Suprapubic skin (tissue), 4 donors: ENCODE measurements at regions not wholly inside any gene's neighbourhood (a gene's known extent, or its start where the extent isn't known, plus 50 kb on each side); places are given as distances from the start of the nearest gene placed in this dataset.

Experiments used
- EP300 ChIP-seq: sonication (generic); formaldehyde crosslinking; IDR thresholded peaks from one replicate; pipeline ENCODE4 v1.6.1; 2017; ENCODE audit warnings: antibody characterized with exemption
- POLR2A ChIP-seq, 2 donors: fragments of 450-650 bp; IDR thresholded peaks; one replicate each; pipeline ENCODE4 v1.6.1; 2017; ENCODE audit warnings: antibody characterized with exemption in 2 of 2, mild to moderate bottlenecking in 2 of 2, moderate library complexity in 2 of 2
- POLR2AphosphoS5 ChIP-seq, 3 donors: sonication (generic); formaldehyde crosslinking; IDR thresholded peaks; one replicate each; pipeline ENCODE4 v1.6.1; 2017; ENCODE audit warnings: antibody characterized with exemption in 3 of 3
- TF ChIP-seq, protein P1 (sequence below), 2 donors: fragments of 200-600 bp in 1 of 2; fragments of 450-650 bp in 1 of 2; sonication (generic) in 1 of 2; IDR thresholded peaks; one replicate each; pipeline ENCODE4 v1.5.1; 2016 to 2019; ENCODE audit warnings: antibody characterized with exemption in 2 of 2, mild to moderate bottlenecking in 1 of 2, moderate library complexity in 1 of 2

DNA sequence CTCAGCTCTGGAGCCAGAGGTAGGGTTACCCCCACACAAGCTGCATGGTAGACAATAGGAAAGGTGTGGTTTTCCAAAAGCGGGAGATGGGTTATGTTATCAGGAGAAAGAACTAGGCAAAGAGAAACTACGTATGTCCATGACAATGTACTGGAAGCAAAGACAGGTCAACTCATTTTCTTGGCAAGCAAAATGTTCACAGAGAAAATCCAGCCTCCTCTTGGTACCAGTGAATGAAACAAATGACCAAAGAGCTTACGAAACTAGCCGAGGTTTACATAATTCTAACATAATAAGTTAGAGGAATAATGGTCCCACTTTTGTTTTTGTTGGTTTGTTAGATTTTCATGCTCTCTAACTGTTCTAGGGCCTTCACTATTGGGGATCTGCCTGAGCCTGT, 338.1 kb upstream of the TGFBR2 start:
- TF ChIP-seq, protein P1, sequence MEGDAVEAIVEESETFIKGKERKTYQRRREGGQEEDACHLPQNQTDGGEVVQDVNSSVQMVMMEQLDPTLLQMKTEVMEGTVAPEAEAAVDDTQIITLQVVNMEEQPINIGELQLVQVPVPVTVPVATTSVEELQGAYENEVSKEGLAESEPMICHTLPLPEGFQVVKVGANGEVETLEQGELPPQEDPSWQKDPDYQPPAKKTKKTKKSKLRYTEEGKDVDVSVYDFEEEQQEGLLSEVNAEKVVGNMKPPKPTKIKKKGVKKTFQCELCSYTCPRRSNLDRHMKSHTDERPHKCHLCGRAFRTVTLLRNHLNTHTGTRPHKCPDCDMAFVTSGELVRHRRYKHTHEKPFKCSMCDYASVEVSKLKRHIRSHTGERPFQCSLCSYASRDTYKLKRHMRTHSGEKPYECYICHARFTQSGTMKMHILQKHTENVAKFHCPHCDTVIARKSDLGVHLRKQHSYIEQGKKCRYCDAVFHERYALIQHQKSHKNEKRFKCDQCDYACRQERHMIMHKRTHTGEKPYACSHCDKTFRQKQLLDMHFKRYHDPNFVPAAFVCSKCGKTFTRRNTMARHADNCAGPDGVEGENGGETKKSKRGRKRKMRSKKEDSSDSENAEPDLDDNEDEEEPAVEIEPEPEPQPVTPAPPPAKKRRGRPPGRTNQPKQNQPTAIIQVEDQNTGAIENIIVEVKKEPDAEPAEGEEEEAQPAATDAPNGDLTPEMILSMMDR (IDR thresholded peaks at IDR 0.05) = no peak
- TF ChIP-seq EP300 (no peak), POLR2A (IDR thresholded peaks at IDR 0.05) (no peak), POLR2AphosphoS5 (IDR thresholded peaks at IDR 0.05) (no peak)
